ENCODE measurements at regions not wholly inside any gene's neighbourhood (a gene's known extent, or its start where the extent isn't known, plus 50 kb on each side); places are given as distances from the start of the nearest gene placed in this dataset.

DNA sequence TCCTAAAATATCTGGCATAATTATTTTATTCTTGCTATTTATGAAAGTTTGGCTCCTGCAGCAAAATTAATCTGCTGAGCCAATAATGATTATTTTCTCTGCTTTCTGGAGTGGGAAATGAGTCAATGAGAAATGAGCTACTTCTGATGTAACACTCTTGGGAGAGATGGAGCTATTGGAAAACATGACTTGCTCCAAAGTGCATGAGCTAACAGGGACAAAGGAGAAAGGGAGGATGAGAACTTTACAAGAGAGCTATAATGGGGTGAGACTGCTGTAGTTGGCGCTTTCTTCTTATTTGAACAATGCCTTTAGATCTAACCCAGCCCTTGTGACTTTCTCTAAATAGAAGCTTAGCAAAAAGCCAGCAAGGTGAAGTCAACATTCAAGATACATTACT is 615.1 kb downstream of the ANKRD50 start:
- TF ChIP-seq, protein P1, sequence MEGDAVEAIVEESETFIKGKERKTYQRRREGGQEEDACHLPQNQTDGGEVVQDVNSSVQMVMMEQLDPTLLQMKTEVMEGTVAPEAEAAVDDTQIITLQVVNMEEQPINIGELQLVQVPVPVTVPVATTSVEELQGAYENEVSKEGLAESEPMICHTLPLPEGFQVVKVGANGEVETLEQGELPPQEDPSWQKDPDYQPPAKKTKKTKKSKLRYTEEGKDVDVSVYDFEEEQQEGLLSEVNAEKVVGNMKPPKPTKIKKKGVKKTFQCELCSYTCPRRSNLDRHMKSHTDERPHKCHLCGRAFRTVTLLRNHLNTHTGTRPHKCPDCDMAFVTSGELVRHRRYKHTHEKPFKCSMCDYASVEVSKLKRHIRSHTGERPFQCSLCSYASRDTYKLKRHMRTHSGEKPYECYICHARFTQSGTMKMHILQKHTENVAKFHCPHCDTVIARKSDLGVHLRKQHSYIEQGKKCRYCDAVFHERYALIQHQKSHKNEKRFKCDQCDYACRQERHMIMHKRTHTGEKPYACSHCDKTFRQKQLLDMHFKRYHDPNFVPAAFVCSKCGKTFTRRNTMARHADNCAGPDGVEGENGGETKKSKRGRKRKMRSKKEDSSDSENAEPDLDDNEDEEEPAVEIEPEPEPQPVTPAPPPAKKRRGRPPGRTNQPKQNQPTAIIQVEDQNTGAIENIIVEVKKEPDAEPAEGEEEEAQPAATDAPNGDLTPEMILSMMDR (IDR thresholded peaks at IDR 0.05; ENCODE audit: insufficient read depth, low read length, missing control alignments), result no peak

DNA sequence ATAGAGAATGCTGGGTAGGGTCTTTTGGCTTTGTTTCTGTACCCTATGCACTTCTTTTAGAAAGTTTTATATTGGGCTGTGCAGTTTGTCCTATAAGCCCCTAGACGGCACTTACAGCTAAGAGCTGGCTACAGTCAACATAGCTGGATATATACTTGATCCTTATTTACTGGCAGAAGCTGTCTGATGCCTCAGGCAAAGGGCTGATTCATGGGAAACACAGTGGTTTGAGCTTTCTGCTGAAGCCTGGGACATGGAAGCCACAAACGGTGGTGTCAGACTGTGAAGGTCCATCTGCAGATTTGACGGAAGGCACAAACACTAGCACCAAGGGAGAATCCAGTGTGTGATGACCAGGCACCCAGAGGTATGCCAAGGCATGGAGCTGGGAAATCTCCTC is 608.4 kb downstream of the ANKRD50 start:
- H3K4me3 ChIP-seq (ENCODE audit: low read depth, low read length), result no peak overlapping the region
- TF ChIP-seq, protein P1 (IDR thresholded peaks at IDR 0.05; ENCODE audit: insufficient read depth, low read length, missing control alignments), result no peak
- ChIA-PET POLR2A (no interaction called here), CTCF (interaction anchor here (0.7 to 1.0 kb wide), 2 partner anchors 539 to 707 kb away, joined by 3 read pairs; partner anchors contain the start of gene SPRY1)
- DNase-seq (ENCODE audit: low read depth, low spot score), result no peak

More for the DNA sequence above, 615.1 kb downstream of the ANKRD50 start:
- no peak overlapping the region for H3K4me3 ChIP-seq (ENCODE audit: low read depth, low read length)
- ChIA-PET CTCF (interaction anchor here (2.0 kb wide), 1 partner anchor 971 kb away, joined by 5 read pairs; no protein-coding TSS in a partner anchor), POLR2A (no interaction called here)
- DNase-seq (ENCODE audit: low read depth, low spot score), result no peak

DNA sequence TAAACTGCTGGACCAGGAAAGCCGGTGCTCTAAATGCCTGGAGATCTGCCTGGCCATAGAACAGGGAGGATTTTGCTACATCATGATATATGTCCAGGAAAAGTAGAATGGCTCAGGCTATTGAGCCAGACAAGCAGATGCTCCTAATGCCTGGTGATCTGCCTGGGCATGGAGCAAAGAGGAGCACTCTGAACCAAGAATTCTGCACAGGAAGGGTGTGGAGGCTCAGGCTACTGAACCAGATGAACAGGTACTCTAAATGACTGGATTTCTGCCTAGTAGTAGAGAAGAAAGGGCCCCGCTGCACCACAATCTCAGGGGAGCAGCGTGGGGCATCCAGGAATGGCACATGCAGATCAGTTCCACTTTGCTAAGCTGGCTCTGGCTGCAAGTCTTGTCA is 607.9 kb downstream of the ANKRD50 start:
- CTCF ChIA-PET, result interaction anchor here (0.7 to 1.8 kb wide), 3 partner anchors 333 to 1001 kb away, joined by 3 to 4 read pairs (median 3); no protein-coding TSS in a partner anchor
- no peak overlapping the region for H3K4me3 ChIP-seq (ENCODE audit: low read depth, low read length)
- POLR2A ChIA-PET, result no interaction called here
- no peak for DNase-seq (ENCODE audit: low read depth, low spot score)
- TF ChIP-seq, protein P1 (IDR thresholded peaks at IDR 0.05; ENCODE audit: insufficient read depth, low read length, missing control alignments), result no peak

DNA sequence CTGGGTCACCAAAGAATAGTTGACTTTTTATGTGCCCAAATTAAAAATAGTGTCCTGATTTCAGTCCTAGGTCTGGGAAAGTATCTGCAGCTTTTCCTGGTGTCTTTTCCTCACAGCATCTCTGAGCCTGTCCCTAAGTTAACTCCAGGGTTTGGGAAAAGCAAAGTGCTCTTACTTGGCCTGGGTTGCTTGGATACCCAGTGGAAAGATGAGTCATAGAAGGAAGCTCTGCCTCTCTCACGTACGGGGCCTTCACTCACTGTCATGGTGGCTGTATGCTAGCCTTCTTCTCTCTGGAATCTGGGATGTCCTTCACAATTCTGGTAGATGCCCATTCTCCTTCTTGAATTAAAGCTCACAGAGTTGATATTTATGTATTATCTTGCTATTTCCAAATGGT is 607.3 kb downstream of the ANKRD50 start:
- POLR2A ChIA-PET, result no interaction called here
- no peak overlapping the region for H3K4me3 ChIP-seq (ENCODE audit: low read depth, low read length)
- TF ChIP-seq, protein P1 (IDR thresholded peaks at IDR 0.05; ENCODE audit: insufficient read depth, low read length, missing control alignments), result no peak
- no peak for DNase-seq (ENCODE audit: low read depth, low spot score)
- CTCF ChIA-PET, result interaction anchor here (1.1 to 1.8 kb wide), 3 partner anchors 332 to 1002 kb away, joined by 3 to 4 read pairs (median 4); no protein-coding TSS in a partner anchor

DNA sequence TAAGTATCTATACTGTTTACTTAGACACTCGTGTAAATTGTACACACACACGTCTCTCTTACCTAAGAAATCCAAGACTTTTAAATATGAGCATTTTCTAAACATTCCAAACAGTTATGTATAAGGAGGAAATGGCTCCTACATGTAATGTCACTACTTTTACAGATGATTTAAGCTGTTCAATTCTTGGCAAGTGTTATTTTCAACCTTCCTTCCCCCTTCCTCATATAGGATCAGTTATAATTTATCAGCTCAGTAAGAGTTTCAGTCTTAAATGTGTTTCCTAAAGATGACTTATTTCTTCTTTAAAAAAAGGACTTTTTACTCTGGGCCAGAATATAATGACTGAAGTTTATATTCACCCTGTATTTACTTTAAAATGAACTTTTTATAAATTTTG is 601.1 kb downstream of the ANKRD50 start:
- no peak overlapping the region for H3K4me3 ChIP-seq (ENCODE audit: low read depth, low read length)
- no peak for DNase-seq (ENCODE audit: low read depth, low spot score)
- TF ChIP-seq, protein P1 (IDR thresholded peaks at IDR 0.05; ENCODE audit: insufficient read depth, low read length, missing control alignments), result no peak
- ChIA-PET POLR2A (no interaction called here), CTCF (interaction anchor here (1.0 to 5.1 kb wide), 10 partner anchors 150 to 1009 kb away, joined by 3 to 36 read pairs (median 4); no protein-coding TSS in a partner anchor)

DNA sequence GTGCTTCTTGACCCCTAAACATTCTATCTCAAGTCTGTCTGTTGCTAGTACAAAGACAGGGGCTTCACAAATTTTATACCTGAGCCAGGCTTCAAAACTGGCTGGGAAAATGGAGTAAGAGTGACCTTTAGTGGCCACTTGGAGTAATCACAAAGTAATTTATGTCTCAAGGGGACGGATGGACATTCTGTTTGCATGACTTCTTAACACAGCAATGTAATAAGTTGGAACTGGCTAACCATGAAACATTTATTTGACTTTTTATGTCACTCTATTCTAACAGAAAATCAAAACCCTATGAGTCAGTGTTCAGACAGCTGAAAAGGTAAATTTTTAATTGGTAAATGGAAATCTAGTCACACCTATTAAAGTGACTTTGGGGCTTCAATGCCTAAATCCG is 600.6 kb downstream of the ANKRD50 start:
- peak; percentile 44 for DNase-seq (ENCODE audit: low read depth, low spot score)
- no peak overlapping the region for H3K4me3 ChIP-seq (ENCODE audit: low read depth, low read length)
- TF ChIP-seq, protein P1 (IDR thresholded peaks at IDR 0.05; ENCODE audit: insufficient read depth, low read length, missing control alignments), result peak; percentile 34
- POLR2A ChIA-PET, result no interaction called here
- CTCF ChIA-PET, result interaction anchor here (1.0 to 5.1 kb wide), 11 partner anchors 149 to 1009 kb away, joined by 3 to 36 read pairs (median 4); no protein-coding TSS in a partner anchor
